ENCODE measurements at regions not wholly inside any gene's neighbourhood (a gene's known extent, or its start where the extent isn't known, plus 50 kb on each side); places are given as distances from the start of the nearest gene placed in this dataset.

DNA sequence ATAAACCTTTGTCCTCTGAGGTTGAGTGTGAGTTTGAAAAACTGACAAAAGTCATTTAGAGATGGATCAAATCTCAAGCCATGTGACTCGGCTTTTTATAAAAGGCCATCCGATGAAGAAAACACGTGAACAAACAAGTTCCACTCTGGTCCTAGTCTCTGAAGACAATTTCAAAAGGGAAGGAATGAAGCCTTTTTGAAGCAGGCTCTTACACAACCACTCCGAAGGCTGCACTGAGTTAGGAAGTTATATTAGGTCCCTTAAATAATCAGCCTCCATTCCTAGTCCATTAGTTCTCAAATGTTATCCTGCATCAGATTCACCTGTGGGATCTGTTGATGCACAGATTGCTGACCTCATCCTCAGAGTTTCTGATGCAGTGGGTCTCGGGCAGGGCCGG lies 166.6 kb upstream of the HMHB1 start:
- Histone ChIP-seq H3K36me3 (no peaks in the 10 kb centered on the region), H3K4me3 (no peak overlapping the region), H3K27me3 (no peaks in the 10 kb centered on the region), H3K9me3 (no peaks in the 10 kb centered on the region), H3K27ac (no peak overlapping the region), H3K4me1 (peaks cover 0 to 1% (median 0%) of the 10 kb centered on the region in 3 donors)
- no peak for ATAC-seq
- 86 to 96% methylated on average over 3 to 6 of the region's 6 CpGs for WGBS, 2 donors (ENCODE audit: low coverage in 1 of 2)
- TF ChIP-seq EP300 (IDR thresholded peaks at IDR 0.05) (no peak), POLR2A (IDR thresholded peaks at IDR 0.05) (no peak), POLR2AphosphoS5 (IDR thresholded peaks at IDR 0.05) (no peak)
- TF ChIP-seq, protein P1, sequence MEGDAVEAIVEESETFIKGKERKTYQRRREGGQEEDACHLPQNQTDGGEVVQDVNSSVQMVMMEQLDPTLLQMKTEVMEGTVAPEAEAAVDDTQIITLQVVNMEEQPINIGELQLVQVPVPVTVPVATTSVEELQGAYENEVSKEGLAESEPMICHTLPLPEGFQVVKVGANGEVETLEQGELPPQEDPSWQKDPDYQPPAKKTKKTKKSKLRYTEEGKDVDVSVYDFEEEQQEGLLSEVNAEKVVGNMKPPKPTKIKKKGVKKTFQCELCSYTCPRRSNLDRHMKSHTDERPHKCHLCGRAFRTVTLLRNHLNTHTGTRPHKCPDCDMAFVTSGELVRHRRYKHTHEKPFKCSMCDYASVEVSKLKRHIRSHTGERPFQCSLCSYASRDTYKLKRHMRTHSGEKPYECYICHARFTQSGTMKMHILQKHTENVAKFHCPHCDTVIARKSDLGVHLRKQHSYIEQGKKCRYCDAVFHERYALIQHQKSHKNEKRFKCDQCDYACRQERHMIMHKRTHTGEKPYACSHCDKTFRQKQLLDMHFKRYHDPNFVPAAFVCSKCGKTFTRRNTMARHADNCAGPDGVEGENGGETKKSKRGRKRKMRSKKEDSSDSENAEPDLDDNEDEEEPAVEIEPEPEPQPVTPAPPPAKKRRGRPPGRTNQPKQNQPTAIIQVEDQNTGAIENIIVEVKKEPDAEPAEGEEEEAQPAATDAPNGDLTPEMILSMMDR (IDR thresholded peaks at IDR 0.05), result no peak

DNA sequence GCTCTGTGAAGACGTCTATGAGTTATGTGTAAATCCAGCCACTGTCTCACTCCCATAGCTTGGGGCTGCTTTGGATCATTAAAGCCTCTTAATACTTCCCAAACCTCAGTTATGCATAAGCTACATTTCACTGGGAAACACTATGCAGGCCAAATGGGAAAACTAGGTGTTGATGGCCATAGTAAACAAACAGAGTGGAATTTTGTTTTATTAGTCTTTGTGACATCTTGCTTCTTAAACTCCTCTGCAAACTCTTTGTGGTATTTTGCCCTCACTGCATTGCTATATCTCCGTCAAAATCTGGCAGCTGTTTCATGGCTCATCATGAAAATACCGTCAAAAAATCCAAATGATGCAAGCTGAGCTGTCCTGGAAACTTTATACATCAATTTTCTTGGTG lies 167.2 kb upstream of the HMHB1 start:
- Histone ChIP-seq H3K27me3 (no peaks in the 10 kb centered on the region), H3K36me3 (no peaks in the 10 kb centered on the region), H3K27ac (no peak overlapping the region), H3K9me3 (no peaks in the 10 kb centered on the region), H3K4me3 (no peak overlapping the region), H3K4me1 (no peaks in the 10 kb centered on the region)
- no peak for ATAC-seq
- TF ChIP-seq, protein P1 (IDR thresholded peaks at IDR 0.05), result no peak
- TF ChIP-seq POLR2AphosphoS5 (IDR thresholded peaks at IDR 0.05) (no peak), EP300 (IDR thresholded peaks at IDR 0.05) (no peak), POLR2A (IDR thresholded peaks at IDR 0.05) (no peak)
- WGBS, 2 donors (ENCODE audit: low coverage in 1 of 2), result 64 to 79% methylated on average over 2 to 3 of the region's 3 CpGs

DNA sequence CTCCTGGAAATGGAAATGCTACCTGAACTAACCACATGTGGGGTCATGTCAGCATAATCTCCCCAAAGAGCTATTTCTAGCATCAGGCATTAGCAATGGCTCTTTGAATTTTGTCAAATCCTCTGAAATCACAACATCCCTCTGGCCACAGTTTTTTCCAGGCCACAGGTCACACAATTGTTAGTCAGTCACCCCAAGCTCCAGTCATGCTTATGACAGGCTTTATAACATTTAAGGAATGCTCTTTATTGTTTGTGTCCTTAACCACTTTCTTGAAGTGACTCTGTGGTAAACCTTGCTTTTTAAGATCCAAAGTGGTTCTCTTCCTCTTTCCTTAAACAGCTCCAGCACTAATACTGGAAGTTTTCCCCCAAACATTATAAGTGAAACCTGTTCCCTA lies 169.2 kb upstream of the HMHB1 start:
- Histone ChIP-seq H3K4me1 (no peaks in the 10 kb centered on the region), H3K4me3 (no peak overlapping the region), H3K36me3 (no peaks in the 10 kb centered on the region), H3K27me3 (no peaks in the 10 kb centered on the region), H3K9me3 (no peaks in the 10 kb centered on the region), H3K27ac (no peak overlapping the region)
- no peak for ATAC-seq
- TF ChIP-seq, protein P1 (IDR thresholded peaks at IDR 0.05), result no peak
- TF ChIP-seq EP300 (IDR thresholded peaks at IDR 0.05) (no peak), POLR2AphosphoS5 (IDR thresholded peaks at IDR 0.05) (no peak), POLR2A (IDR thresholded peaks at IDR 0.05) (no peak)

DNA sequence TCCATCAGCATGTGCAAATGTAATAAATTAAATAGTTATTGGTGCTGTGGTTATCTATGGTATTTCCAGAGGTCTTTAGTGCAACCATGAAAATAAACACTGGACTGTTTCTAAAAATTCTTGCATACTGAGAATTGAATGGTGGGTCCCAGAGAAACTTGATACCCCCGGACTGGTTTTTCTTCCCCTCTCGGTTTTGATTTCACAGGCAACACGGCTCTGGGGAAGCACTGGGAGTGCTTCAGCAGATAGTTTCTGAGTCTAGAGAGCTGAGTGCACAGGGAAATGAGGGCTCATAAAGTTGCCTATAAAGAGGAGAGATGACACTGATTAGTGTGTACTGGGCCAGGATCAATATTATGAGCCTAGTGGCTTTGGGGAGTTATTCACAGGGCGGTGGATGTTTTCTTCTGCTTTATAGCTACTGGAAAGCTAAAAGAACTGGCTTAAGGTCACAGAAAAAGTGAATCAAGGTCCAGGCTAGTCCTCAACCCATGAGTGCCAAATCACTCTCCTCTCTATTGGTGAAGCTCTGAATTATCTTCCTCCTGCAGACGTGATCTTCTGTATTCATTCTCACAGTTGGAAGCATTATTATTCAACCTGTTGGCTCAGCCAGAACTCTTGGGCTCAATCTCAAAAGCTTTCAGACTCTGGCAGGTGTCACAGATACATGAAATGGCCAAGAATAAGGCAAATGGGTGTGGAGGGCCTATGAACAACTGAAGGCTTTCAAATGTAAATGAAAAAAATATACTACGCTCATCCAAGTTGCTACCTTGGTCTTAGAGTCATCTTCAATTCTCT lies 170.2 kb upstream of the HMHB1 start:
- no peaks in the 10 kb centered on the region for H3K9me3 ChIP-seq
- H3K27me3 ChIP-seq, result no peaks in the 10 kb centered on the region
- no peaks in the 10 kb centered on the region for H3K4me1 ChIP-seq
- 60 to 90% methylated on average over 4 to 5 of the region's 6 CpGs for WGBS, 2 donors (ENCODE audit: low coverage in 1 of 2)
- H3K36me3 ChIP-seq, result no peaks in the 10 kb centered on the region
- ATAC-seq, result no peak
- no peak overlapping the region for H3K4me3 ChIP-seq
- H3K27ac ChIP-seq, result no peak overlapping the region
- TF ChIP-seq POLR2A (IDR thresholded peaks at IDR 0.05), result no peak
- no peak for TF ChIP-seq POLR2AphosphoS5 (IDR thresholded peaks at IDR 0.05)
- no peak for TF ChIP-seq EP300 (IDR thresholded peaks at IDR 0.05)
- TF ChIP-seq, protein P1 (IDR thresholded peaks at IDR 0.05), result no peak

DNA sequence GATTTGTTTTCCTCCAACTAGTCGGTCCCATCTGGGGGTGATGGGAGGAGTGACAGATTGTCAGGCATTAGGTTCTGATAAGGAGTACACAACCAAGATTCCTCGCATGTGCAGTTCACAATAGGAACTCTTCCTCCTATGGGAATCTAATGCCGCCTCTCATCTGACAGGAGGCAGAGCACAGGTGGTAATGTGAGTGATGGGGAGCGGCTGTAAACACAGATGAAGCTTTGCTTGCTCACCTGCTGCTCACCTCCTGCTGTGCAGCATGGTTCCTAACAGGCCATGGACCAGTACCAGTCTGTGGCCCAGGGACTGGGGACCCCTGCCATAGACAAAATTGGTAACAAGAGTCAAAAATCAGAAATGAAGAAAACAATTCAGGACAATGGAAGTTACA lies 173.3 kb upstream of the HMHB1 start:
- TF ChIP-seq, protein P1 (IDR thresholded peaks at IDR 0.05), result no peak
- no peak for TF ChIP-seq POLR2AphosphoS5 (IDR thresholded peaks at IDR 0.05)
- TF ChIP-seq EP300 (IDR thresholded peaks at IDR 0.05), result no peak
- TF ChIP-seq POLR2A (IDR thresholded peaks at IDR 0.05), result no peak
- ATAC-seq, result no peak
- no peak overlapping the region for H3K27ac ChIP-seq
- no peaks in the 10 kb centered on the region for H3K36me3 ChIP-seq
- WGBS, 2 donors (ENCODE audit: low coverage in 1 of 2), result 84% methylated on average over 4 of the region's 4 CpGs; no CpG with 5 or more reads in 1 of the 2 donors
- peaks cover 0 to 14% (median 0%) of the 10 kb centered on the region in 3 donors for H3K4me1 ChIP-seq
- no peaks in the 10 kb centered on the region for H3K9me3 ChIP-seq
- no peak overlapping the region for H3K4me3 ChIP-seq
- H3K27me3 ChIP-seq, result no peaks in the 10 kb centered on the region

All from gastroesophageal sphincter (tissue), 4 donors.